Lower leg skin (tissue), 3 donors: ENCODE measurements at regions not wholly inside any gene's neighbourhood (a gene's known extent, or its start where the extent isn't known, plus 50 kb on each side); places are given as distances from the start of the nearest gene placed in this dataset.

Source experiments
- CTCF ChIP-seq, 3 donors: fragments of 450-650 bp; IDR thresholded peaks; one replicate each; pipeline ENCODE4 v1.5.1; 2016; ENCODE audit warnings: antibody characterized with exemption in 3 of 3, mild to moderate bottlenecking in 3 of 3, moderate library complexity in 2 of 3
- POLR2A ChIP-seq, 2 donors: fragments of 450-650 bp; IDR thresholded peaks; one replicate each; pipeline ENCODE4 v1.6.1; 2016 to 2017; ENCODE audit warnings: antibody characterized with exemption in 2 of 2, mild to moderate bottlenecking in 1 of 2, moderate library complexity in 1 of 2

GRCh38 chr21:34196996-34197395 lies 123.6 kb downstream of the MRPS6 start:
- TF ChIP-seq CTCF (IDR thresholded peaks at IDR 0.05), result no peak
- TF ChIP-seq POLR2A (IDR thresholded peaks at IDR 0.05), result no peak
